ENCODE measurements at regions not wholly inside any gene's neighbourhood (a gene's known extent, or its start where the extent isn't known, plus 50 kb on each side); places are given as distances from the start of the nearest gene placed in this dataset.

- H3K23me2 ChIP-seq (ENCODE audit: low read depth, low read length) = peaks cover 2% of the 10 kb centered on the region; the same call in 1 of the 2 replicates
- H4K8ac ChIP-seq (ENCODE audit: extremely low read depth, insufficient read depth, low read length) = no peak overlapping the region
- no peak overlapping the region for H2AFZ ChIP-seq (ENCODE audit: low read length)
- H3K36me3 ChIP-seq (ENCODE audit: control insufficient read depth in 2 of 4, insufficient read depth in 4 of 4, low read length in 3 of 4) = peaks cover 2 to 4% (median 3%) of the 10 kb centered on the region in 4 experiments; a peak in 5 of 8 replicates
- H3K18ac ChIP-seq (ENCODE audit: extremely low read depth, low read length) = peak overlapping the region; percentile 16; the same call in 1 of the 2 replicates
- H2AK5ac ChIP-seq (ENCODE audit: low read depth, low read length) = peak overlapping the region; percentile 19; the same call in 1 of the 2 replicates
- H3K27me3 ChIP-seq (replicated peaks in 1 of 4; ENCODE audit: control insufficient read depth in 3 of 4, extremely low read depth in 1 of 4, insufficient read depth in 3 of 4, low read length in 3 of 4) = no peaks in the 10 kb centered on the region
- TF ChIP-seq HDAC2 (IDR thresholded peaks at IDR 0.05; ENCODE audit: borderline replicate concordance in 1 of 2, low read depth in 2 of 2, low read length in 2 of 2) = no peak
- H2BK20ac ChIP-seq (ENCODE audit: low read length) = no peak overlapping the region
- H3K23ac ChIP-seq (ENCODE audit: insufficient read length) = no peak overlapping the region
- WGBS, 2 experiments (ENCODE audit: extremely low coverage in 1 of 2, insufficient coverage in 1 of 2, insufficient read length in 1 of 2, insufficient replicate concordance in 2 of 2, low coverage in 1 of 2, low lambda C conversion rate in 2 of 2, missing lambda C conversion rate in 1 of 2) = 92% methylated on average over 3 of the region's 3 CpGs; no CpG with 5 or more reads in 1 of the 2 experiments
- H3K9ac ChIP-seq (replicated peaks in 1 of 4; ENCODE audit: extremely low read depth in 1 of 4, low read depth in 3 of 4, low read length in 3 of 4) = no peak overlapping the region
- no peak overlapping the region for H2BK12ac ChIP-seq (ENCODE audit: low read depth, low read length)
- H3K4ac ChIP-seq (replicated peaks; ENCODE audit: insufficient read length, low read depth, low read length) = no peak overlapping the region
- no peak overlapping the region for H3K4me3 ChIP-seq (ENCODE audit: extremely low read depth in 1 of 4, insufficient read depth in 2 of 4, low read depth in 3 of 4, low read length in 4 of 4)
- H4K20me1 ChIP-seq (replicated peaks in 1 of 2; ENCODE audit: control insufficient read depth in 1 of 2, insufficient read depth in 2 of 2, low read length in 2 of 2) = peaks cover 2 to 3% of the 10 kb centered on the region in 2 experiments
- H3K4me1 ChIP-seq (replicated peaks in 1 of 4; ENCODE audit: control insufficient read depth in 3 of 4, insufficient read depth in 4 of 4, low read length in 3 of 4) = peaks cover 5 to 22% (median 15%) of the 10 kb centered on the region in 4 experiments; a peak in 6 of 7 replicates
- H3K9me3 ChIP-seq (ENCODE audit: insufficient read depth in 2 of 2, low read depth in 1 of 2, low read length in 1 of 2) = no peaks in the 10 kb centered on the region
- H2BK5ac ChIP-seq (ENCODE audit: low read depth, low read length) = no peak overlapping the region
- H3K27ac ChIP-seq (ENCODE audit: low read depth, low read length) = no peak overlapping the region
- FAIRE-seq (no peak), DNase-seq (ENCODE audit: low read depth in 1 of 2, low spot score in 2 of 2) (no peak)
- ChIA-PET POLR2A (ENCODE audit: partially characterized antibody) (no interaction called here), CTCF (ENCODE audit: partially characterized antibody) (interaction anchor here (0.6 to 1.0 kb wide), 2 partner anchors 28 to 636 kb away, joined by 3 read pairs; no protein-coding TSS in a partner anchor)
- H3K4me2 ChIP-seq (ENCODE audit: insufficient read depth in 1 of 2, low read depth in 2 of 2, low read length in 2 of 2) = no peak overlapping the region
- peaks cover 4 to 92% of the 10 kb centered on the region in 2 experiments; a peak in 3 of 4 replicates for H3K79me2 ChIP-seq (ENCODE audit: control insufficient read depth in 1 of 2, insufficient read depth in 2 of 2, low read length in 2 of 2)
- no peak overlapping the region for H2BK120ac ChIP-seq (replicated peaks; ENCODE audit: low read depth, low read length)
- H3K14ac ChIP-seq (ENCODE audit: insufficient read length) = no peak overlapping the region
- no peak overlapping the region for H2BK15ac ChIP-seq (ENCODE audit: low read length)
- H4K91ac ChIP-seq (replicated peaks; ENCODE audit: insufficient read length, low read length) = no peak overlapping the region
- H3K56ac ChIP-seq (replicated peaks; ENCODE audit: insufficient read length, low read depth, low read length) = no peak overlapping the region
- no peak overlapping the region for H4K5ac ChIP-seq (ENCODE audit: insufficient read length, low read depth, low read length)
- H3K79me1 ChIP-seq (ENCODE audit: low read depth, low read length) = peaks cover 9% of the 10 kb centered on the region; the same call in 1 of the 2 replicates
Measured at GRCh38 chr5:124653666-124654065, 92.8 kb downstream of the ZNF608 start.

All from H1 (cell line).